DMS79 treated with DMSO at 0.1 percent for 48 hours (cell line): ENCODE measurements at regions not wholly inside any gene's neighbourhood (a gene's known extent, or its start where the extent isn't known, plus 50 kb on each side); places are given as distances from the start of the nearest gene placed in this dataset.
"Not testable (repeated sequence)": the region's sequence is repeated elsewhere in the genome, so short reads cannot be mapped to it uniquely, and the experiment has no call there.

Experiments
- DNase-seq: peaks from one replicate; lab custom pipeline; 2025; lab: John Stamatoyannopoulos, UW

- no peak for DNase-seq
Measured at GRCh38 chr7:53596230-53596629, 560.8 kb downstream of the POM121L12 start.

GRCh38 chr7:53600296-53600695 is 564.9 kb downstream of the POM121L12 start:
- DNase-seq = no peak

GRCh38 chr7:53602817-53603418 is 567.5 kb downstream of the POM121L12 start:
- DNase-seq = no peak

GRCh38 chr7:53603461-53603860 is 568.0 kb downstream of the POM121L12 start:
- DNase-seq = no peak

- DNase-seq = no peak
Measured at GRCh38 chr7:53604201-53604600, 568.8 kb downstream of the POM121L12 start.

- no peak for DNase-seq
Measured at GRCh38 chr7:53607961-53608360, 572.5 kb downstream of the POM121L12 start.

- DNase-seq = no peak
Measured at GRCh38 chr7:53609185-53609584, 573.8 kb downstream of the POM121L12 start.

- no peak for DNase-seq
Measured at GRCh38 chr7:53611043-53611442, 575.6 kb downstream of the POM121L12 start.

GRCh38 chr7:53624356-53624755 is 588.9 kb downstream of the POM121L12 start:
- DNase-seq = no peak

- DNase-seq = no peak
Measured at GRCh38 chr7:53628775-53629174, 593.3 kb downstream of the POM121L12 start.

GRCh38 chr7:53635251-53635650 is 599.8 kb downstream of the POM121L12 start:
- DNase-seq = not testable (repeated sequence)

- DNase-seq = no peak
Measured at GRCh38 chr7:53638517-53638916, 603.1 kb downstream of the POM121L12 start.

- DNase-seq = no peak
Measured at GRCh38 chr7:53641091-53641490, 605.7 kb downstream of the POM121L12 start.

GRCh38 chr7:53642361-53642760 is 606.9 kb downstream of the POM121L12 start:
- no peak for DNase-seq

GRCh38 chr7:53642866-53643265 is 607.4 kb downstream of the POM121L12 start:
- no peak for DNase-seq

GRCh38 chr7:53656881-53657280 is 621.4 kb downstream of the POM121L12 start:
- DNase-seq = no peak

- DNase-seq = no peak
Measured at GRCh38 chr7:53657586-53657985, 622.2 kb downstream of the POM121L12 start.

GRCh38 chr7:53658951-53659350 is 623.5 kb downstream of the POM121L12 start:
- no peak for DNase-seq

GRCh38 chr7:53661645-53662217 is 626.3 kb downstream of the POM121L12 start:
- peak; percentile 33 for DNase-seq

GRCh38 chr7:53672681-53673080 is 637.2 kb downstream of the POM121L12 start:
- DNase-seq = no peak

GRCh38 chr7:53675835-53676234 is 640.4 kb downstream of the POM121L12 start:
- no peak for DNase-seq

- DNase-seq = no peak
Measured at GRCh38 chr7:53684693-53685092, 649.3 kb downstream of the POM121L12 start.

- no peak for DNase-seq
Measured at GRCh38 chr7:53690411-53690810, 655.0 kb downstream of the POM121L12 start.

- DNase-seq = no peak
Measured at GRCh38 chr7:53697913-53698312, 662.5 kb downstream of the POM121L12 start.
